HS-27A (cell line): ENCODE measurements at regions not wholly inside any gene's neighbourhood (a gene's known extent, or its start where the extent isn't known, plus 50 kb on each side); places are given as distances from the start of the nearest gene placed in this dataset.

Experiments
- DNase-seq: peaks from one replicate; pipeline ENCODE4 v3.0.0-alpha.2; 2012; ENCODE audit warnings: low read depth, missing footprints

DNA sequence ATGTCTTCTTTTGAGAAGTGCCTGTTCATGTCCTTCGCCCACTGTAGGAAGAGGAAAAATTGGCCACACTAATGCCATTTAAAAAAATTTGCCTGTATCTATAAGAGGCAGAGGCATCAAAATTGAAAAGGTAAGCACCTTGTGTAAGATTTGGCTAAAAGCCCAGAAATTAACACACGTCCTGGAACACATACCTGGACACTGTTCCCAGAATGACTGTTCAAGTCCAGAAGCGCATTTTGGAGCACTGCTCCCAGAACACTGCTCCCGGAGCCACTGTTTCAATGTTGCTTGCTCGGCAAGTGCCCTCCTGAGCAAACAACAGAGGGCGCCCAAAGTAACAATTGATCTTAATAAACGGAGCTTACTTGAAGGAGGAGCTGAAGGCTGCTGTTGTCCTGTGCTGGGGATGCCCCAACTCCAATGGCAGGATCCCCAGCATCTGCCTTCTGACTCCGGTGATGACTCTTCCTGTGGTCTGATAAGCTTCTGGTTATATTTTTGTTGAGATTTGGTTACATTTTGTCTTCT, 1958.6 kb downstream of the C4orf33 start:
- no peak for DNase-seq

DNA sequence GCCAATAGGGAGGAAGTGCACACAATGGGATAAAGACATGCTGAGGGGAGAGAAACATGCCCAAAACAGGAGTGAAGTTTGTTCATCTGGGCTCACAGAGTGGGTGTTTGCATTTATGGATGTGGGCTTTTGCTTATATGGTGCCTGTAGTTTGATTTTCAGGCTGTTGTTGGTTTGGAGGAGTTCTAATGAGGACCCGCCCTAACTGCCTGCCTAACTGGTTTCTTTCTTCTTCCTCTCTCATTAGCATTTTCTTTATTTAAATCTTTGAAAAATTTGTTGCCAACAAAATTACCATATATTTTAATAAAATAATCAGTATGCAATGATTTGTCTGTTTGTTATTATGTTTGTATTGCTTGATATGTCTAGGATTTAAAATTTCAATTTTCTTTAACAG, 1965.8 kb downstream of the C4orf33 start:
- no peak for DNase-seq

DNA sequence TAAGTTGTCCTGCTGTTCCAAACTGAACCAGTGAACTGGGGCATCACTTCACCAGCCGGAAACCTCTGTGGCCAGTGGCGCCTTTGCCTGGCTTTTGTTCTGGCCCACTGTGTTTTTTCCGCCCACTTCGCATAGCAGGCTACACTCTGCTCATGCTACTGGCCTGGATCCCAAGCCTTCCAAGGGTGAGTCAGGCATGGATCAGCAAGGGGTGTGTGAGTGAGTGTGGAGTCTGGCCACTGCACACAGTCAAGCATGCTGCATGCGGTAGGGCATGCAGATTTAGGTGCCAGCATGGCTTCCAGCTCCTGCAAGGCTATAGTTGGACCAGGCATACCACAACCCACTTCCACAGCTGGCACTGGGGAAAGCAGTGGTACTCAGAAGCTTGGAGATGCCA, 1967.9 kb downstream of the C4orf33 start:
- DNase-seq: no peak

DNA sequence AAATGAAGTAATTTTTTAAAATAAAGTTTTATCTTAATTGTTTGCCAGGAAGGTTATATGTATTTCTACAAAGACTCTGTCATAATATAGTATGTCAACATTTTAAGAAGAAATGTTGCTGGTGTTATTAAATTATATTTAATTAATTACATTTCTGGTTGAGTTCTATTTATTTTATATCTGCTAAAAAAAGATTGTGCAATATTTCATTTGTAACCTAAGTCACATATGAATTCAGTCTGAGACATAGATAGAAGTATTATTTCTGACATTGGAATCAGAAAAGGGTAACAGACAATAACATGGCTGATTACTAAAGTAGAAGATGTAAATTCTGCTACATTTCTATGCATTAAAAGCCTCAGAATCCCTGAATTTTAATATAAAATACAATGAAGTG, 1985.1 kb downstream of the C4orf33 start:
- DNase-seq: no peak

DNA sequence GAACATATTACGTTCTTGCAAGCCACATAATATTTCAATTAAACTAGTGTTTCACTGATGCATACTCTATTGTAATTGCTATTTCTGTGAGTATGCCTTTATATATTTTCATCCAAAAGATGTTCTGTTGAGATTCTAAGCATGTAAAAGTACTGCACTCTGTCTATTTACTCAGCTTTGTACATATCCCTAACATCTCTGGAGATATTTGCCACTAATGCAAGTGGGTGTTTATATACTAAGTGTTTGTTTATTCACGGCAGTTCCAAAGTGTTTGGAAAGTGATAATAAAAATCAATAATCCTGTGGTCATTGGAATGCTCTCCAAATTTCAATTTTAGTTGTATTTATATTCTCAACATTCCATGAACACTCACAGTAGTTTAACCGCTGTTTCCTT, 1989.0 kb downstream of the C4orf33 start:
- DNase-seq: no peak

DNA sequence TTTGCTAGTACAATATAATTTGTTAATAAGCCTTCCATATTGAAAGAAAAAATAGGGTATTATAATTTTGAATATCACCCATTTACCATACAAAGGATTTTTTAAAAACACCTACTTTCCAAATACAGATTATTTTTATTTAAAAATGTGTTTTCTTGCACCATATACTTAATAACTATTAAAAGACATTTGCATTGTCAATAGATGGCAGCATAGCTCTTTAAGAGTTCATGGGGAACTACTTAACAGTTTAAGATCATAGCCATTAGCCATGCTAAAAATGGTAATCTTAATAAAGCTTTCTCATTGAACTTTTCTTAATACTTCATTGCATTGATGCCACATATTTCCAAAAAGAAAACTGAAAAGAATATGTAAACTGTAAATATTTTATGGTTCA, 1995.9 kb downstream of the C4orf33 start:
- no peak for DNase-seq

DNA sequence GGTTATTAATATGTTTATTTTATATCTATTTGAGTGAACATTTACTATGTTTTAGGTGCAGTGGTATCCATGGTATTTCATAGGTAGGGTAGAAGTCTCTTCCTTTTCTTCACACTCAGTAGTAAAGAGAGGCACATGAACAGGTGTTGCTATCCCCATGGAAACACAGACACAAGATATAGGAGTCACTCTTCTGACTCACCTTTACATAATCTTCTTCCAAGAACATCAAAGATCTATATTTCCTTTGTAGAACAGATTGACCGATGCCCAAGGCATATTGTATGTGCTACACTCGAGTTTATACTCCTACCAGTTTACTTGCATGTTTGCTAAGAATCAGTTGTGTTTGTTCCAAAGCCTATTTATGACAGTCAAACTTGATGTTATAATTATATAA, 1997.4 kb downstream of the C4orf33 start:
- DNase-seq: no peak

- DNase-seq: no peak
These were observed 2003.0 kb downstream of the C4orf33 start for GRCh38 chr4:131098976-131099375.

DNA sequence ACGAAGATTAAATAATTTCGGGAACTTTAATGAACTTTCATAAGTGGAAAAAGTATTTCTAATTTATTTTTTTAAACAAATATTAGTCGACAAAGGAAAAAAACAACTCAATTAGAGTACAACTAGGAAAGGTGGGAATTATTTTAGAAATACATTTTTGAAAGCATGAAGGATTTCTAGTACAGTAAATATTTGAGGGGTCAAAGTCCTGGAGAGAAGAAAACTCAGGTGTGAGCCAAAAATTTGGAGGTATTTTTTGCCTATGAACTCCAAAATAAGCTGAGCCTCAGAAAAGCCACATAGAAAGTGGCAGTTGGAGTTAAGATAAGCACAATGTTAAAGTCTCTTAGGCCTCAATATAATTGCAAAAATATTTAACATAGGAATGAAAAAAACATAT, 2017.3 kb downstream of the C4orf33 start:
- DNase-seq: no peak

DNA sequence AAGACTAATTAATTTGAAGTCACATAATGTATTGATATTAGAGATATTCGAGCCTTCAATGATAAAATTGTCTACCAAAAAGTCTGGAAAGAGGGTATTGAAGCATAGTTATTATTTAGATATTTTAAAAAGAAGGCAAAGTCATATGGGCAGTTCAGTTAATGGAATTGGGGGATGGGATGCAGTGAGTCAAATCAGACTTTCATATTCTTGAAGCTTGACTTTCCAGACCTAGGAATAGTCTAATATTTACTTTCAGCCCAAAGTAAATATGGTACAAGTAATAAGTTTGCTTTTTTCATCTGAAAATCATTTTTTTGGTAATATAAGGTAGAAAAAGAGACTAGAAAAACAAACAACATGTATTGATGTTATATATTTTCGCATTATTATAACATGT, 2017.8 kb downstream of the C4orf33 start:
- no peak for DNase-seq

GRCh38 chr4:131119661-131120060, 2023.7 kb downstream of the C4orf33 start:
- no peak for DNase-seq

GRCh38 chr4:131137196-131137595, 2011.9 kb upstream of the PCDH10 start:
- DNase-seq: no peak

- DNase-seq: no peak
These were observed 1989.8 kb upstream of the PCDH10 start for GRCh38 chr4:131159261-131159660.

GRCh38 chr4:131192318-131192717, 1956.8 kb upstream of the PCDH10 start:
- no peak for DNase-seq

GRCh38 chr4:131207589-131207988, 1941.5 kb upstream of the PCDH10 start:
- DNase-seq: no peak

DNA sequence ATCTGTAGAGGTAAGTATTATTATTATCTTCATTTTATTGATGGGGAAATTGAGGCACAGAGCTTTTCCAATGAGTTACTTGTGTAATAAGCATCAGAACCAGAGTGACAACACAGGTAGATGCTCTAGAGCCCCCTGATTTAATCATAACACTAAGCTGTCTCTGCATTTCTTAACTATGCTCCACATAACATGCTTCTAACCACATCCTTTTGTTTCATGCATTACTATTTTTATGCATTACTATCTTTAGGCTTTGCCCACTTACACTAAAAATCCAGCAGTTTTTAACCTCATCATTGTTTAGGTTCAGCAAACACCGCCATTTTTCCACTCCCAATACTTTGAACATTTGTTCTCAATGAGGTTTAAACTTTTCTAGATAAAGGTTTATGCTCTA, 1900.8 kb upstream of the PCDH10 start:
- DNase-seq: no peak

- no peak for DNase-seq
These were observed 1897.8 kb upstream of the PCDH10 start for GRCh38 chr4:131251321-131251720.

GRCh38 chr4:131257241-131257640, 1891.9 kb upstream of the PCDH10 start:
- no peak for DNase-seq

DNA sequence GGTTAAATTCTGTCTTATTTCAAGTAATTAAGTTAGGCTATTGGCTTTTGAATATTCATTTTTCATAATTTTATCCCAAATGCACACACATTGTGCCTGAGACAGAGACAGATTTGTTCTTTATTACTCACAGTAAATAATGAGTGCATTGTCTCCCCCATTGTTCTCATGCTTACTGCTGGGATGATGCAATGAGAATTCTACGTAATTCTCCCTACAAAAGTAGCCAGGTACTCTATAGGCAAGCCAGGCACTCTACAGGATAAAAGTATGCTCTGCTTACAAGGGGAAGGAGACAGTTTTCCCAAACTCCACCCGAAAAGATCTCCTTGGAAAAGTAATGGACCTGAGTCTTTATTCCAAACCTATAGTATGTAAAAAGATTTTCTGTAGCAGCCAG, 1890.7 kb upstream of the PCDH10 start:
- no peak for DNase-seq

DNA sequence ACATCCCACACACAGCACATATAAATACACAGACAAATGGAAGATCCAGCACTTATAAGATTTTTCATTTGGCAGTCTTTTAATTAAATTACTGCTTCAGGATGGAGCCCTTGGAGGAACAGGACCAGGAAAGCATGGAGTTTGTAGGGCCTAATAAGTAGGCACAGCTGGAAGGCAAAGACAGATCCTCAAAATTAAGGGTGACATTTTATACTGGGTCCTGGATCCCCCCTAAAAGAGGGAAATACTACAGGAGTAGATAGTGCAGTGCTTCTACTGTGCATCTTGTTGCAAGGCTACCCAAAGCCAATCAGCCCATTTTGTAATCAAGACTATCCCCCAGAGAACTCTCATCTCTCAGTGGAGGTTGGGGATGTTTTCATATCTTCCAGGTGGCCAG, 1860.7 kb upstream of the PCDH10 start:
- no peak for DNase-seq

GRCh38 chr4:131296192-131296591, 1852.9 kb upstream of the PCDH10 start:
- DNase-seq: no peak

GRCh38 chr4:131302108-131302507, 1847.0 kb upstream of the PCDH10 start:
- no peak for DNase-seq

DNA sequence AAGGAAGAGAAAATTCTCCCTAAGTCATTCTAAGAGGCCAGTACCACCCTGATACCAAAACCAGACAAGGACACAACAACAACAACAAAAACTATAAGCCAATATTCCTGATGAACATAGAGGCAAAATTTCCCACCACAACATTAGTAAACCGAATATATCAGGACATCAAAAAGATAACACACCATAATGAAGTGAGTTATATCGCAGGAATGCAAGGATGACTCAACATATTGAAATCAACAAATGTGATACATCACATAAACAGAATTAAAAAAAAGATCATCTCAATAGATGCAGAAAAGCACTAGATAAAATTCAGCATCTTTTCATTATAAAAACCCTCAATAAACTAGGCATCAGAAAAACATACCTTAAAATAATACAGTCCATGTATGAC, 1844.4 kb upstream of the PCDH10 start:
- DNase-seq: no peak

GRCh38 chr4:131309628-131310027, 1839.5 kb upstream of the PCDH10 start:
- no peak for DNase-seq

DNA sequence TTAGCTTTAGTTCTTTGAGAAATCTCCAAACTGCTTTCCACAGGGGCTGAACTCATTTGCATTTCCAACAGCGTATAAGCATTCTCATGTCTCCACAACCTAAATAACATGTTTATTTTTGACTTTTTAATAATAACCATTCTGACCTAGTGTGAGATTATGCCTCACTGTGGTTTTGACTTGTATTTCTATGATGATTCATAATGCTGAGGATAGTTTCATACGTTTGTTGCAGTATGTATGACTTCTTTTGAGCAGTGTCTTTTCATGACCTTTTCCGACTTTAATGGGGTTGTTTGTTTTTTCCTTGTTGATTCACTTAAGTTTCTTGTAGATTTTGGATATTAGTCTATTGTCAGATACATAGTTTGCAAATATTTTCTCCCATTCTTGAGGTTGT, 1833.0 kb upstream of the PCDH10 start:
- DNase-seq: no peak
